HUES64 (cell line): ENCODE measurements at regions not wholly inside any gene's neighbourhood (a gene's known extent, or its start where the extent isn't known, plus 50 kb on each side); places are given as distances from the start of the nearest gene placed in this dataset.

Experiments
- H3K27ac ChIP-seq: 2 replicates; pipeline ENCODE4 v1.7.0; 2013; ENCODE audit warnings: low read depth, low read length, inconsistent platforms
- H3K27me3 ChIP-seq: 2 replicates; pipeline ENCODE4 v1.6.1; 2013; ENCODE audit warnings: mild to moderate bottlenecking, low read length; ENCODE audit not compliant: insufficient read depth
- H3K36me3 ChIP-seq: 2 replicates; pipeline ENCODE4 v1.6.1; 2013; ENCODE audit warnings: mild to moderate bottlenecking, low read length; ENCODE audit not compliant: insufficient read depth
- H3K4me1 ChIP-seq: 2 replicates; pipeline ENCODE4 v1.6.1; 2013; ENCODE audit warnings: mild to moderate bottlenecking, low read length, moderate library complexity; ENCODE audit not compliant: insufficient read depth
- H3K4me3 ChIP-seq: 2 replicates; pipeline ENCODE4 v1.5.1; 2013; ENCODE audit warnings: mild to moderate bottlenecking, low read length, moderate library complexity
- H3K9ac ChIP-seq: 2 replicates; pipeline ENCODE4 v1.6.1; 2013; ENCODE audit warnings: mild to moderate bottlenecking, low read depth, low read length
- H3K9me3 ChIP-seq: 2 replicates; pipeline ENCODE4 v1.6.1; 2013; ENCODE audit warnings: low read depth, low read length; ENCODE audit not compliant: insufficient read depth
- WGBS: fragments of 150-250, 120-280 bp; methylation state at CpG from one replicate; pipeline ENCODE4 v1.1.7; 2013; ENCODE audit warnings: missing lambda C conversion rate; 5-methylcytosine and 5-hydroxymethylcytosine counted together

DNA sequence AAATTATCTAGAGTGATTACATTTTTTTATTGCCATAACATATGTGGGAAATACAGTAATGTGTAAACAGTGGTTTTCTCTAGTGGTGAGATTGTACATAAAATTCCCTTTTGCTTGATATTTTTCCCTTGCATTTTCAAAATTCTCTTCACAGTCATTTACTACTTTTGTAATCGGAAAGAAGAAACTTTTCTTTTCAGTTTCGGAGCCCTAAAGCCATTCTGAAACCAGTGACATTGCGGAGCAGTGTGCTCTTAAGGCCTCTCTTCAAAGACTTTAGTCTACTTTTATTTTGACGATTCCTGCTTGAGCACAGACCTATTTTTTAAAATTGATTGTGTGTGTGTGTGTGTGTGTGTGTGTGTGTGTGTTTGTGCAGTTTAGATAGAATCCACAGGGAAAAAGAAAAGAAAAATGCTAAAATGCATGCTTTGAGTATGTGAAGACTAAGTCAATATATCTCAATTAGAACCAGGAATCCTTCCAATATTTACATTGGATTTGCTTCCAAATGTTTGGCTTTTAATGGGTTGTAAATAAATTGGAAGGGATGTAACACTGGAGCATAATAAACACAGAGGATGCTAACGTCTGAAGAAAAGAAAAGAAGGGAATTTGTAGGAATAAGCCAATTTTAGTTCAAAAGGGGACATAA, 357.4 kb downstream of the RND3 start:
- no peak overlapping the region for H3K9ac ChIP-seq
- peaks cover 17% of the 10 kb centered on the region; the same call in 1 of the 2 replicates for H3K4me1 ChIP-seq
- H3K27me3 ChIP-seq, result no peaks in the 10 kb centered on the region
- H3K9me3 ChIP-seq, result no peaks in the 10 kb centered on the region
- WGBS, result 95% methylated on average over 5 of the region's 5 CpGs
- no peaks in the 10 kb centered on the region for H3K36me3 ChIP-seq
- H3K4me3 ChIP-seq, result no peak overlapping the region
- H3K27ac ChIP-seq, result no peak overlapping the region

DNA sequence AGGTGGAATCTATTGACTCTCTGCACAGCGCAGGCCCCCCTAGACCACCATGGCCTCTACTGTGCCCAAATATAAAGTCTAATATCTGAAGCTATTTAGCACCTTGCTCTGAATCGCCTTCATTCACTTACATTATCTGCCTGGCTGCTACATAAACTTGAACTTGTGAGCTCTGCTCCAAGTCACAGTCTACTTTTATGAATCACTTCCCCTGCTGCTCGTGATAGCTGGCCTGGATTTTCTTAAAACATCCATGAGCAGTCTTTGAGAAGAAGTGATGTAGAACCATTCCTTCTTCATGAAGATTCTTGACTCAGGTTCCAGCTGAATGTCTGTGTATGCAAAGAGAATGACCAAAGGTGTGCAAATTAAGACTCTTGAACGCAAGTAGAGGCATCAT, 359.5 kb downstream of the RND3 start:
- no peaks in the 10 kb centered on the region for H3K36me3 ChIP-seq
- WGBS, result 98% methylated on average over 3 of the region's 4 CpGs

DNA sequence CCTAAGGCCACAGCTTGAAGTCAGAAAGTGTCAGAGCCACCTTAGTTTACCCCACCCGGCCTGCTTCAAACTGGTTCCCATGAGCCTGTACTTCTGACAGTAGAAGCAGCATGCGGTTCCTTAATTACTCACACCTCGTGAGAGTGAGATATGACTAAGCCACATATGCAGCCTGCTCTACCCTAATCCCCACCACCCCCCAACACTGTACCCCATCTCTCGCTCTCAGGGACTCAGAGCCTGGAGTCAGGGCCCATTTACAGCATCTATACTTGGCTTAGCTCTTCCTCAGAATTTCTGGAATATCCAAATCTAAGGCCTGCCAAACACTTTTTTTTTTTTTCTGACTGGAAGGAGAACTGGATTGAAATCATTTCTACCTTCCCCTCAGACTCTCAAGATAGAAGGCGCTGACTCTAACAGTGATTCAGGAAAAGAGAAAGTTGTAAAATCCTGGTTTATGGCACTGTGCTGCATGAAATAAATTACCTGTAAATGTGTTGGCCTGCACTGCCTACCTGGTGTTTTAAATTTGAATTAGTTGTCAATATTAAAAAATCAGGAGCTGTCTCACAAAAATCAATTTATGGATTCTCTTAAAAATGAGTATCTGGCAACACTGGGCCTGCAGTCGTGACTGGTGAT, 360.0 kb downstream of the RND3 start:
- Histone ChIP-seq H3K27me3 (no peaks in the 10 kb centered on the region), H3K4me1 (peaks cover 6% of the 10 kb centered on the region; the same call in 1 of the 2 replicates), H3K9ac (no peak overlapping the region), H3K4me3 (no peak overlapping the region), H3K9me3 (no peaks in the 10 kb centered on the region), H3K36me3 (no peaks in the 10 kb centered on the region), H3K27ac (no peak overlapping the region)
- WGBS, result 88% methylated on average over 6 of the region's 6 CpGs

More for the DNA sequence above, 359.5 kb downstream of the RND3 start:
- Histone ChIP-seq H3K27ac (no peak overlapping the region), H3K4me3 (no peak overlapping the region), H3K4me1 (peaks cover 6% of the 10 kb centered on the region; the same call in 1 of the 2 replicates), H3K27me3 (no peaks in the 10 kb centered on the region), H3K9ac (no peak overlapping the region), H3K9me3 (no peaks in the 10 kb centered on the region)

DNA sequence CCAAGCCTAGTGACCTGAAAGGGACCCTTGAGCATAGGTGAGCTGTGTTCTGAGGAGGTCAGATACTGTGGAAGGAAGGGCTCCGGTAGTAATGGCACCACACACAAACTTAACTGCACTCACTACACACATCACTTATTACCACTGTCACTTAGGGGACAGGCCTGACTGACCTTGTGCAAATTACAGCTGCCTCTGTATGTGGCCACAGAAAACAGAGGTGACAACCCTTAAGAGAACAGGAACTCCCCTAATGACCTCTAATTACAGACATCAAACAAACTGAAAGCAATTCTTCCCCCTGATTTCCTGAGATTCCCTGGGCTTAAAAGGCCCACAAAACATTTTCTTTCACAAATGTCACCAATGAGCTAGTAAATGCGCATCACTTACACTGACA, 360.6 kb downstream of the RND3 start:
- no peak overlapping the region for H3K27ac ChIP-seq
- WGBS, result 100% methylated on average over 1 of the region's 2 CpGs
- H3K9ac ChIP-seq, result no peak overlapping the region

DNA sequence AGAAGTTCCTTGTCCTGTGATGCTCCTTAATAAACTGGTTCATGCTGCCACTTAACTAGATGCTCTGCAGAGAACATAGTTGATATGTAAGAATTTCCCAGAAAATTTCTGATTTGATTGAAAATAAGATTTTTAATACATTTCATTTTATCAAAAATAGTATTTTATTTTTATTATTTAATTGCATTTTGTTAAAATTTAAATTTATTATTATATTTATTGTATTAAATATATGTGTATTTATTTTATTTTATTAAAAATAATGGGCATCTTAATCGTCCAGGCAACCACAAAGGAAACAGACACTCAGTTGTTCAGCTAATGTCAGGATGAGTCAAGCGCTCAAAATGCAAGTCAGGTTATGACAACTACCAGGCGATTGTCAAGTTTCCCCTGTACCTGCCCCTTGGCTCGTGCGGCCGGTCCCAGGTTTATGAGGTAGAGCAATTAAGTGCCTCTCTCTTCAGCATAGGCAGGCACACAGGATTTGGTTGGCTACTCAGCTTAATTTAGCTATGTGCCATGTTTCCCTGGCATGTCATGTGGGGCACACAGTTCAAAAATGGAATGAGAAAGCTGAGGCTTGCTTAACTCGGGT, 361.2 kb downstream of the RND3 start:
- H3K4me3 ChIP-seq, result no peak overlapping the region
- peaks cover 12% of the 10 kb centered on the region for H3K4me1 ChIP-seq
- WGBS, result 93% methylated on average over 7 of the region's 7 CpGs
- H3K27me3 ChIP-seq, result no peaks in the 10 kb centered on the region
- H3K9ac ChIP-seq, result no peak overlapping the region
- H3K27ac ChIP-seq, result no peak overlapping the region
- H3K9me3 ChIP-seq, result no peaks in the 10 kb centered on the region
- no peaks in the 10 kb centered on the region for H3K36me3 ChIP-seq

More for the DNA sequence above, 360.6 kb downstream of the RND3 start:
- no peaks in the 10 kb centered on the region for H3K36me3 ChIP-seq
- no peaks in the 10 kb centered on the region for H3K27me3 ChIP-seq
- peaks cover 6% of the 10 kb centered on the region; the same call in 1 of the 2 replicates for H3K4me1 ChIP-seq
- no peak overlapping the region for H3K4me3 ChIP-seq
- H3K9me3 ChIP-seq, result no peaks in the 10 kb centered on the region

DNA sequence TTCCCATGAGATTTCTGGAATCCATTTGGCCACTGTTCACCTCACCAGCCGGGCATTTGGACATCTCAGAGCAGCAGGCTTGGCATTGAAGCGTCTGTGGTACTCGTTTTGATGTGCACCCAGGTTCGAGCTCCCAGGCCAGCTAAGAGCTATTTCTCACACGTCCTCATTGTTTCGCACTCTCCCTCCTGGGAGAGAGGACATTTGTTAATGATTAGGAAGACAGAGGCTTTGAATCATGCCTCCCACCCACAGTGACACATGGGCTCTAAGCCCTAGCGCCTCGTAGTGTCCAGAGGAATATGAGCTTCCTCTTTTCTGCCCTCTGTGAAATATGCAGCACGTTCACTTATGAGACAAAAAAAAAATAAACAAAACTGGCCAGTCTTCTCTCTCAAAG, 361.8 kb downstream of the RND3 start:
- Histone ChIP-seq H3K36me3 (no peaks in the 10 kb centered on the region), H3K9me3 (no peaks in the 10 kb centered on the region), H3K4me1 (peaks cover 18% of the 10 kb centered on the region), H3K9ac (no peak overlapping the region), H3K27ac (no peak overlapping the region), H3K27me3 (no peaks in the 10 kb centered on the region), H3K4me3 (no peak overlapping the region)
- 77% methylated on average over 9 of the region's 9 CpGs for WGBS

DNA sequence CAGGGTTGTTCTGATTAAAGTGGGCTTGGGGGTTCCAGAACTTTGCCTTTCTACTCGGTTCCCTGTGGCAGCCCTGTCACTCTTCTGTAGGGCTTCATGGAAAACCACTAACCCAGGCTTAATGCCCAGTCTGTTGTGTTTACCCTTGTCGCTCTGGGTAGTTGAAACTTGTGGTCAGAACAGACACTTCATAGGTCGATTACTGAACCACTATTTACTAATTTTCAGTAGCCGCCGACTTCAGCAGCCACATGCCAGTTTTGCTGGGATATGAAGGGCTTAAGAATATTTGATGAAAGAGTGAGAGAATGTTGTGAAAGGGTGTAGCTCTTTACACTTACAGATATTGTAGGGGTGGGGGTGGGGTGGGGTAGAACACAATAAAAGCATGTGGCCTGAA, 362.3 kb downstream of the RND3 start:
- WGBS, result 94% methylated on average over 5 of the region's 5 CpGs

DNA sequence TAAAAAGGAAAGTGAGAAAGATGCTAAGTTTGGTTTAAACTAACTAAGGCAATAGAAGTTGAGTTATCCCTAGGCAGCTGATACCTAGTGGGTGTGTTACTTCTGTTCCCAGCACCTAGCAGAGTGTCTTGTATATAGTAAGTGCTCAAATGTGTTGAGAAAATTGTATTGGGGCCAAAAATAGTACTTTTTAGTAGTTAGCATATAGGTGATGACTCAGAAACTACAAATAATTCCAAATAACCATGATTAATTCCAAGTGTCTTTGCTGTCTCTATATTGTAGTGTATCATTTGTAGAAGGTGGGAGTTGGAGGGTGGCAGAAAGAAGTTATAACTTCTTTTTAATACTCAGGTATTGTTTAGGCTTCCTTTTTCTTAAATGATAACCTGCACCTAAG, 362.7 kb downstream of the RND3 start:
- H3K27me3 ChIP-seq, result no peaks in the 10 kb centered on the region
- no peaks in the 10 kb centered on the region for H3K36me3 ChIP-seq
- no peak overlapping the region for H3K9ac ChIP-seq
- H3K4me1 ChIP-seq, result peaks cover 27% of the 10 kb centered on the region
- H3K9me3 ChIP-seq, result no peaks in the 10 kb centered on the region
- no peak overlapping the region for H3K27ac ChIP-seq
- no peak overlapping the region for H3K4me3 ChIP-seq

More for the DNA sequence above, 362.3 kb downstream of the RND3 start:
- H3K9me3 ChIP-seq, result no peaks in the 10 kb centered on the region
- H3K4me1 ChIP-seq, result peaks cover 22% of the 10 kb centered on the region
- H3K4me3 ChIP-seq, result no peak overlapping the region
- no peaks in the 10 kb centered on the region for H3K27me3 ChIP-seq
- no peaks in the 10 kb centered on the region for H3K36me3 ChIP-seq
- H3K9ac ChIP-seq, result no peak overlapping the region
- no peak overlapping the region for H3K27ac ChIP-seq

DNA sequence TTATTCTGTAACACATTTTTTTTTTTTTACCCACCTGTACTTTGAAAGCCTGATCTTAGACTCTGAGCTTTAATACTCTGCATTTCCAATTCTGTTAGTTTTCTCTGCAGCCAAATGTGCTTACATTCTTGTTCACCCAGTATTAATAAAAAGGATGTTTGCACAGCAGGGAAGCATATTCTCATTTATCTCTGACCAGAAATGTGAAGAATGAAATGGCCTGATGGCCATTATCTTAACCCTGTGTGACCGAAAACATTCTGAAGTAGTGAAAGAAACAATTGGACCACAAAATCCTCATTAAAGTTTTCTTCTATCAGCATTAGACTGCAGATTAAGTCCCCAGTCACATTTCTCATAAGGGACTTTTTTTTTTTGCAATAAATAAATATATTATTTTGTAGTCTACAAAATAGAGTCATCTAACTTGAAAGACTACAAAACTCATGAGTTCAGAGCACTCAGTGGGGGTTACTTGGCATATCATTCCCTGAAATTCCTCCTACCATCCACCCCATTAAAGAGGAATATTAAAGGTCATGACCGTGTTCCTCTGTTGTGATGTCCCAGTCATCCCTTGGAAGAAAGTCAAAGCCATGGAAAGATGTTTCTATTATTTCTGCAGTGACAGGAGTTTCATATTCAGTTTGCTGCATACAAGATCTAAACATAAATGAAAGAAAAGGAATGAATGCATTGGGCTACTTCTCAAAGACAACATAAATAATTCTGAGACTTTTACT, 364.4 kb downstream of the RND3 start:
- H3K4me3 ChIP-seq, result no peak overlapping the region
- no peak overlapping the region for H3K9ac ChIP-seq
- H3K9me3 ChIP-seq, result no peaks in the 10 kb centered on the region
- WGBS, result 100% methylated on average over 2 of the region's 2 CpGs
- peaks cover 34% of the 10 kb centered on the region for H3K4me1 ChIP-seq
- no peaks in the 10 kb centered on the region for H3K27me3 ChIP-seq
- no peaks in the 10 kb centered on the region for H3K36me3 ChIP-seq
- no peak overlapping the region for H3K27ac ChIP-seq

DNA sequence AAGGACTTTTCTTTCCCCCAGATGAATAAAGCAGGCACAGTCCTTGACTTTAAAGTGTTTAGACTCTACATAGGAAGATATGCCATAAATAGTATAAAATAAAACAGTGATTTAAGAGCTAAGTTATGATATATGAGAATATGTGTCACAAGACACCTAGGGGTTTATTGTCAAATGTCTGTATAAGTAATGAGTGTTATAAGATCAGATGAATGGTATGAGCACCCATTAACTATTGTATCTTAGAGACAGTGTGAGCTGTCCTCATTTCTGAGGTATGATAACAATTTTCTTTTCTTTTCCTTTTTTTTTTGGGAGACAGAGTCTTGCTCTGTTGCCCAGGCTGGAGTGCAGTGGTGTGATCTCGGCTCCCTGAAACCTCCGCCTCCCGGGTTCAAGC, 365.3 kb downstream of the RND3 start:
- H3K9ac ChIP-seq, result no peak overlapping the region
- no peaks in the 10 kb centered on the region for H3K9me3 ChIP-seq
- H3K27me3 ChIP-seq, result no peaks in the 10 kb centered on the region
- 91% methylated on average over 3 of the region's 3 CpGs for WGBS
- no peak overlapping the region for H3K27ac ChIP-seq
- peaks cover 34% of the 10 kb centered on the region for H3K4me1 ChIP-seq
- H3K36me3 ChIP-seq, result no peaks in the 10 kb centered on the region
- no peak overlapping the region for H3K4me3 ChIP-seq

DNA sequence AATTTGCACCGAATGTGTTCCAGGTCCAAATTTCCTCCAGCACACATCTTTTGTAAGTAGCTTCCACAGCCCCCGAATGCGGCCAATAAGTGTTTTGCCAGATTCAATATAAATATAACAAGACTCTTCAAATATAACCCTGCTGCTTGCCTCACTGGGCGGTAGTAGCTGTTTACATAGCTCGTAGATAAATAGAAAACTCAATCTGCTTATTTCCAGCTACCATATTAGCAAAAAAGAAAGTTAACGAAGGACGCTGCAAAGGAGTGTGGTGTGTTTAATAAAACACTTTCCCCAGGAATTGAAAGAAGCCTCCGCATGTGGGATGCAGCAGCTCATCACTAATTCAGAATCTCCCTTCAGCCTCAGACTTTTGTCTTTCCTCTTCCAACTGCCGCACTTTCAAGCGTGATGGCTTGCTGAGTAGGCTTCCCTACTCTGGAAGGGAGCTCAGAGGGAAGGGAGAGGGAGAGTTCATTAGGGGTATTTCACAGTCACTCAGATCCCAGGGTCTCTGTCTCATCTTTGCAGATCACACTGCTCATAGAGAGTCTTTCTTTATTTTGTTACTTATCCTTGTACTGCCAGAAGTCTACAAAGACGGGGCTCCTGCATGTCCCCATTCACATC, 367.0 kb downstream of the RND3 start:
- peaks cover 28% of the 10 kb centered on the region for H3K4me1 ChIP-seq
- H3K9me3 ChIP-seq, result no peaks in the 10 kb centered on the region
- no peak overlapping the region for H3K27ac ChIP-seq
- WGBS, result 53% methylated on average over 8 of the region's 11 CpGs
- no peaks in the 10 kb centered on the region for H3K36me3 ChIP-seq
- H3K9ac ChIP-seq, result no peak overlapping the region
- H3K27me3 ChIP-seq, result no peaks in the 10 kb centered on the region
- no peak overlapping the region for H3K4me3 ChIP-seq
